Endothelial cell of umbilical vein (primary cell): ENCODE measurements at regions not wholly inside any gene's neighbourhood (a gene's known extent, or its start where the extent isn't known, plus 50 kb on each side); places are given as distances from the start of the nearest gene placed in this dataset.

Experiments used
- BruUV-seq: library from RNA; stranded (reverse); fragments of 400-500 nt; replicated peaks from 2 replicates; lab custom pipeline; 2021; lab: Mats Ljungman, UMichigan
- CTCF ChIA-PET: fragments of 300-600, 350-600 bp; sonication (Branson Sonifier 250); formaldehyde crosslinking; loops from one replicate; lab custom pipeline; 2021; ENCODE audit warnings: antibody characterized with exemption, inconsistent platforms; lab: Charles Lee
- POLR2A ChIA-PET: fragments of 300-600, 350-600 bp; sonication (Branson Sonifier 250); formaldehyde crosslinking; loops from one replicate; lab custom pipeline; 2021; ENCODE audit warnings: antibody characterized with exemption, inconsistent platforms; lab: Charles Lee
- DNase-seq: peaks from one replicate; pipeline ENCODE4 v3.0.0-alpha.2; 2011; ENCODE audit warnings: low read depth, low spot score
- FAIRE-seq: peaks from 2 replicates; lab custom pipeline; 2011; peaks lifted over from hg19 to GRCh38; lab: Jason Lieb, UNC
- H2AFZ ChIP-seq: 2 replicates; pipeline ENCODE4 v1.6.0; 2012; ENCODE audit warnings: low read depth, low read length, control low read depth, inconsistent platforms
- H3K27ac ChIP-seq: 2 replicates; pipeline ENCODE4 v1.5.1; 2011; ENCODE audit warnings: low read depth, mild to moderate bottlenecking, control low read depth, low read length, moderate library complexity; ENCODE audit not compliant: insufficient read depth
- H3K27me3 ChIP-seq, 2 experiments: 2 replicates each; pipeline versions ENCODE4 v1.6.0 to v1.6.1; 2011; ENCODE audit warnings: low read length in 2 of 2, mixed read lengths in 1 of 2; ENCODE audit not compliant: control insufficient read depth in 2 of 2, insufficient read depth in 2 of 2
- H3K36me3 ChIP-seq, 2 experiments: 2 replicates in 1 of 2; 3 replicates in 1 of 2; pipeline ENCODE4 v1.5.1; 2011; ENCODE audit warnings: low read length in 2 of 2, mild to moderate bottlenecking in 1 of 2, moderate library complexity in 1 of 2; ENCODE audit not compliant: control insufficient read depth in 2 of 2, insufficient read depth in 2 of 2; ENCODE audit errors: extremely low read depth in 1 of 2
- H3K4me1 ChIP-seq: 3 replicates; pipeline ENCODE4 v1.5.1; 2011; ENCODE audit warnings: mild to moderate bottlenecking, low read length; ENCODE audit not compliant: control insufficient read depth, insufficient read depth; ENCODE audit errors: extremely low read depth
- H3K4me2 ChIP-seq: 2 replicates; pipeline ENCODE4 v1.6.1; 2011; ENCODE audit warnings: low read length, control low read depth, mixed read lengths; ENCODE audit not compliant: insufficient read depth
- H3K4me3 ChIP-seq, 3 experiments: fragments of 200-600 bp in 1 of 3; sonication (generic), shearing (Covaris generic) in 1 of 3; replicated peaks in 1 of 3; 2 replicates each; pipeline ENCODE4 v1.5.1; 2011 to 2016; ENCODE audit warnings: control low read depth in 3 of 3, low read length in 3 of 3, mild to moderate bottlenecking in 2 of 3, inconsistent platforms in 1 of 3, low read depth in 1 of 3, moderate library complexity in 1 of 3; ENCODE audit not compliant: insufficient read depth in 1 of 3
- H3K79me2 ChIP-seq: 2 replicates; pipeline ENCODE4 v1.6.0; 2012; ENCODE audit warnings: low read length, inconsistent platforms; ENCODE audit not compliant: control insufficient read depth, insufficient read depth
- H3K9ac ChIP-seq: replicated peaks from 2 replicates; pipeline ENCODE3; 2011; ENCODE audit warnings: low read length, control low read depth; ENCODE audit not compliant: insufficient read depth; ENCODE audit errors: extremely low read depth
- H3K9me1 ChIP-seq: replicated peaks from 3 replicates; pipeline ENCODE4 v1.6.0; 2011; ENCODE audit warnings: mild to moderate bottlenecking, low read length; ENCODE audit not compliant: control insufficient read depth, insufficient read depth; ENCODE audit errors: extremely low read depth
- H3K9me3 ChIP-seq: replicated peaks from 2 replicates; pipeline ENCODE4 v1.5.1; 2012; ENCODE audit warnings: low read length, inconsistent platforms; ENCODE audit not compliant: control insufficient read depth, insufficient read depth
- H4K20me1 ChIP-seq: replicated peaks from 2 replicates; pipeline ENCODE3; 2011; ENCODE audit warnings: mild to moderate bottlenecking, low read length; ENCODE audit not compliant: control insufficient read depth, insufficient read depth; ENCODE audit errors: extremely low read depth
- EZH2 ChIP-seq: IDR thresholded peaks from 2 replicates; pipeline ENCODE4 v1.6.1; 2012; ENCODE audit warnings: borderline replicate concordance, low read depth, mild to moderate bottlenecking, moderate library complexity, low read length, inconsistent platforms; ENCODE audit not compliant: severe bottlenecking
- FOS ChIP-seq: IDR thresholded peaks from 2 replicates; pipeline ENCODE4 v1.6.1; 2011; ENCODE audit warnings: mild to moderate bottlenecking, low read length, moderate library complexity, borderline replicate concordance; ENCODE audit not compliant: insufficient read depth
- GATA2 ChIP-seq: IDR thresholded peaks from 2 replicates; pipeline ENCODE4 v1.7.0; 2011; ENCODE audit warnings: low read depth, mild to moderate bottlenecking, moderate library complexity, mixed read lengths, low read length; ENCODE audit not compliant: insufficient read length, insufficient read depth
- JUN ChIP-seq: IDR thresholded peaks from 2 replicates; pipeline ENCODE4 v1.6.1; 2011; ENCODE audit warnings: borderline replicate concordance, low read depth; ENCODE audit not compliant: insufficient read length, insufficient read depth
- MYC ChIP-seq: IDR thresholded peaks from one replicate; pipeline ENCODE4 v1.6.1; 2011; ENCODE audit warnings: mild to moderate bottlenecking, low read depth, low read length
- POLR2A ChIP-seq: IDR thresholded peaks from 2 replicates; pipeline ENCODE4 v1.6.1; 2012; ENCODE audit warnings: low read depth, mild to moderate bottlenecking, control low read depth, low read length
- POLR2AphosphoS5 ChIP-seq: IDR thresholded peaks from 2 replicates; pipeline ENCODE4 v1.6.1; 2012; ENCODE audit warnings: low read depth, mild to moderate bottlenecking, control low read depth, low read length, moderate library complexity; ENCODE audit not compliant: insufficient read depth
- dilution Hi-C: fragments of 300-500 bp; cut with MboI; formaldehyde crosslinking; loops from one replicate; pipeline ENCODE4 v1.15.0; 2019; ENCODE audit warnings: low sequenced_read_pairs; ENCODE audit not compliant: extremely low pct_ligation_motif_present
- intact Hi-C: fragments of 100-400 bp; cut with micrococcal nuclease; formaldehyde crosslinking; loops from one replicate; pipeline ENCODE4 v1.10.0; 2022
- TF ChIP-seq, protein P1 (sequence below), 2 donors: IDR thresholded peaks; 1 replicate in 1 of 2; 2 replicates in 1 of 2; pipeline ENCODE4 v1.5.1; 2011; ENCODE audit warnings: low read length in 2 of 2, mild to moderate bottlenecking in 2 of 2, moderate library complexity in 2 of 2, control low read depth in 1 of 2, inconsistent platforms in 1 of 2, low read depth in 1 of 2; ENCODE audit not compliant: insufficient read depth in 1 of 2; ENCODE audit errors: extremely low read depth in 1 of 2
- TF ChIP-seq, protein P2 (sequence below): IDR thresholded peaks from 2 replicates; pipeline ENCODE4 v1.6.1; 2011; ENCODE audit not compliant: insufficient read depth, insufficient read length

DNA sequence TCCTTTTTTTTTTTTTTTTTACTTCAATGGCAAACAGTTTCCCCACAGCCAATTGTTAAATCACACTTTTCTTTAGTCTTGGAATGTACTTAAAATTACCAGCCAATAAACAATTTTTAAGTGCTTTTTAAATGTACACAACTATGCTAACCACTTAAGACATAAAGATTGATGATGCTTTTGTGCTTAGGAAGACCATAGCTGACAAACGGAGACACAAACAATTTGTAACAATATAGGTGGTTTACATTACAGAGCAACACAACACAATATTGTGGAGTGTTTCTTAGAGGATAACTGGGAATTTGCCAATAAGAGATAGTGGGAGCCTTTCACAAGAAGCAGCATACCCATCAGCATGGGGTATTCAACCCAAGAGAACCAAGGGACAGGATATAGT is 798.5 kb upstream of the IGFBP3 start:
- BruUV-seq = no TSS peak
- ChIA-PET POLR2A (no interaction called here), CTCF (interaction anchor here (1.0 kb wide), 1 partner anchor 18 kb away, joined by 3 read pairs; no protein-coding TSS in a partner anchor)
- Histone ChIP-seq H4K20me1 (no peaks in the 10 kb centered on the region), H3K27me3 (no peaks in the 10 kb centered on the region), H3K79me2 (no peaks in the 10 kb centered on the region), H3K4me2 (no peak overlapping the region), H3K4me3 (no peak overlapping the region), H3K27ac (no peak overlapping the region), H3K9ac (no peak overlapping the region), H3K4me1 (peaks cover 10% of the 10 kb centered on the region), H3K9me1 (no peaks in the 10 kb centered on the region), H2AFZ (no peak overlapping the region), H3K9me3 (no peaks in the 10 kb centered on the region), H3K36me3 (no peaks in the 10 kb centered on the region)
- TF ChIP-seq, protein P1, sequence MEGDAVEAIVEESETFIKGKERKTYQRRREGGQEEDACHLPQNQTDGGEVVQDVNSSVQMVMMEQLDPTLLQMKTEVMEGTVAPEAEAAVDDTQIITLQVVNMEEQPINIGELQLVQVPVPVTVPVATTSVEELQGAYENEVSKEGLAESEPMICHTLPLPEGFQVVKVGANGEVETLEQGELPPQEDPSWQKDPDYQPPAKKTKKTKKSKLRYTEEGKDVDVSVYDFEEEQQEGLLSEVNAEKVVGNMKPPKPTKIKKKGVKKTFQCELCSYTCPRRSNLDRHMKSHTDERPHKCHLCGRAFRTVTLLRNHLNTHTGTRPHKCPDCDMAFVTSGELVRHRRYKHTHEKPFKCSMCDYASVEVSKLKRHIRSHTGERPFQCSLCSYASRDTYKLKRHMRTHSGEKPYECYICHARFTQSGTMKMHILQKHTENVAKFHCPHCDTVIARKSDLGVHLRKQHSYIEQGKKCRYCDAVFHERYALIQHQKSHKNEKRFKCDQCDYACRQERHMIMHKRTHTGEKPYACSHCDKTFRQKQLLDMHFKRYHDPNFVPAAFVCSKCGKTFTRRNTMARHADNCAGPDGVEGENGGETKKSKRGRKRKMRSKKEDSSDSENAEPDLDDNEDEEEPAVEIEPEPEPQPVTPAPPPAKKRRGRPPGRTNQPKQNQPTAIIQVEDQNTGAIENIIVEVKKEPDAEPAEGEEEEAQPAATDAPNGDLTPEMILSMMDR (IDR thresholded peaks at IDR 0.05; ENCODE audit: extremely low read depth in 1 of 2, insufficient read depth in 1 of 2, low read depth in 1 of 2, low read length in 2 of 2) = no peak
- TF ChIP-seq POLR2AphosphoS5 = no peak
- no peak for TF ChIP-seq FOS
- TF ChIP-seq, protein P2, sequence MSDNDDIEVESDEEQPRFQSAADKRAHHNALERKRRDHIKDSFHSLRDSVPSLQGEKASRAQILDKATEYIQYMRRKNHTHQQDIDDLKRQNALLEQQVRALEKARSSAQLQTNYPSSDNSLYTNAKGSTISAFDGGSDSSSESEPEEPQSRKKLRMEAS = no peak
- TF ChIP-seq MYC = no peak
- TF ChIP-seq POLR2A = no peak
- TF ChIP-seq JUN = no peak
- no peak for TF ChIP-seq GATA2
- TF ChIP-seq EZH2 = no peak
- intact Hi-C loops (no loop called here), dilution Hi-C loops (no loop called here)
- DNase-seq (no peak), FAIRE-seq (no peak)
